Peyer's patch (tissue), 4 donors: ENCODE measurements at regions not wholly inside any gene's neighbourhood (a gene's known extent, or its start where the extent isn't known, plus 50 kb on each side); places are given as distances from the start of the nearest gene placed in this dataset.

ENCODE experiments used
- POLR2A ChIP-seq, 2 donors: fragments of 450-650 bp; IDR thresholded peaks; one replicate each; pipeline ENCODE4 v1.5.1; 2017; ENCODE audit warnings: antibody characterized with exemption in 2 of 2, mild to moderate bottlenecking in 2 of 2, moderate library complexity in 2 of 2
- TF ChIP-seq, protein P1 (sequence below), 6 experiments: fragments of 450-650 bp in 4 of 6; fragments of 200-600 bp in 2 of 6; sonication (generic) in 1 of 6; IDR thresholded peaks; one replicate each; pipeline ENCODE4 v1.5.1; 2017 to 2019; ENCODE audit warnings: antibody characterized with exemption in 6 of 6, mild to moderate bottlenecking in 3 of 6, moderate library complexity in 1 of 6

DNA sequence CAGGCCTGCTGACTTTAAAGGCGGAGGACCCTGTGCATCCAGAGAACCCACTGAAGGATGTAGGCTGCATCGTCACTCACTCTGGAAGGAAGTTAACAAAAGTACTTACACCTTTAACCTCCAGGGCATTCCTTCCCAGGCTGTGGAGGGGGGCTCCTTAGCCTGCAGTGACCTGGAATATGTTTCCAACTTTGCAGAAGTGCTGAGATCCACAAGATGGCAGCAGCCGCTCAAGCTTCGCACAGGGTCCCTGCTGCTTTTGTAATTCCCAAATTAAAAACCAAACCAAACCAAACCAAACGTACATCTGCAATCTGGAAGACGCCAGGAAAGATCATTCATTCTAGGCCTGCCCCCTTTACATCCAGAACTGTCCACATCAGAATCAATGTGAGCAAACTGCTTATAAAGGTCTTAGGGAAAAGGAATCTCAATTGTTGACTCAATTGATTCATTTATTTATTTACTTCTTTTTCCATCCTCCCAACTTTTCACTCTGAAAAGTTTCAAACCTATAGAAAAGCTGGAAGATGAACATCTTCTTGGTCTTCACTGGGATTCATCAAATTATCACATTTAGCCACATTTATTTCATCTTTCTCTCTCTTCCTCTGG is 70.5 kb upstream of the KLHL25 start:
- TF ChIP-seq, protein P1, sequence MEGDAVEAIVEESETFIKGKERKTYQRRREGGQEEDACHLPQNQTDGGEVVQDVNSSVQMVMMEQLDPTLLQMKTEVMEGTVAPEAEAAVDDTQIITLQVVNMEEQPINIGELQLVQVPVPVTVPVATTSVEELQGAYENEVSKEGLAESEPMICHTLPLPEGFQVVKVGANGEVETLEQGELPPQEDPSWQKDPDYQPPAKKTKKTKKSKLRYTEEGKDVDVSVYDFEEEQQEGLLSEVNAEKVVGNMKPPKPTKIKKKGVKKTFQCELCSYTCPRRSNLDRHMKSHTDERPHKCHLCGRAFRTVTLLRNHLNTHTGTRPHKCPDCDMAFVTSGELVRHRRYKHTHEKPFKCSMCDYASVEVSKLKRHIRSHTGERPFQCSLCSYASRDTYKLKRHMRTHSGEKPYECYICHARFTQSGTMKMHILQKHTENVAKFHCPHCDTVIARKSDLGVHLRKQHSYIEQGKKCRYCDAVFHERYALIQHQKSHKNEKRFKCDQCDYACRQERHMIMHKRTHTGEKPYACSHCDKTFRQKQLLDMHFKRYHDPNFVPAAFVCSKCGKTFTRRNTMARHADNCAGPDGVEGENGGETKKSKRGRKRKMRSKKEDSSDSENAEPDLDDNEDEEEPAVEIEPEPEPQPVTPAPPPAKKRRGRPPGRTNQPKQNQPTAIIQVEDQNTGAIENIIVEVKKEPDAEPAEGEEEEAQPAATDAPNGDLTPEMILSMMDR (IDR thresholded peaks at IDR 0.05): peak in 4 of 6 experiments; percentile 28 to 50 (median 40)
- TF ChIP-seq POLR2A (IDR thresholded peaks at IDR 0.05): no peak
